SU-DHL-6 (cell line): ENCODE measurements at regions not wholly inside any gene's neighbourhood (a gene's known extent, or its start where the extent isn't known, plus 50 kb on each side); places are given as distances from the start of the nearest gene placed in this dataset.

ENCODE experiments used
- EZH2phosphoT487 ChIP-seq: fragments of 200-600 bp; sonication (generic), shearing (Covaris generic); conservative IDR thresholded peaks from 2 replicates; pipeline ENCODE4 v1.6.1; 2018; ENCODE audit warnings: mild to moderate bottlenecking, antibody characterized with exemption, low read length, moderate library complexity, mixed read lengths
- TF ChIP-seq, protein P1 (sequence below): fragments of 200-600 bp; sonication (generic); IDR thresholded peaks from one replicate; pipeline ENCODE4 v1.5.1; 2017; ENCODE audit warnings: antibody characterized with exemption, mild to moderate bottlenecking, low read length, moderate library complexity; ENCODE audit not compliant: insufficient read depth, poor library complexity, severe bottlenecking

- TF ChIP-seq, protein P1, sequence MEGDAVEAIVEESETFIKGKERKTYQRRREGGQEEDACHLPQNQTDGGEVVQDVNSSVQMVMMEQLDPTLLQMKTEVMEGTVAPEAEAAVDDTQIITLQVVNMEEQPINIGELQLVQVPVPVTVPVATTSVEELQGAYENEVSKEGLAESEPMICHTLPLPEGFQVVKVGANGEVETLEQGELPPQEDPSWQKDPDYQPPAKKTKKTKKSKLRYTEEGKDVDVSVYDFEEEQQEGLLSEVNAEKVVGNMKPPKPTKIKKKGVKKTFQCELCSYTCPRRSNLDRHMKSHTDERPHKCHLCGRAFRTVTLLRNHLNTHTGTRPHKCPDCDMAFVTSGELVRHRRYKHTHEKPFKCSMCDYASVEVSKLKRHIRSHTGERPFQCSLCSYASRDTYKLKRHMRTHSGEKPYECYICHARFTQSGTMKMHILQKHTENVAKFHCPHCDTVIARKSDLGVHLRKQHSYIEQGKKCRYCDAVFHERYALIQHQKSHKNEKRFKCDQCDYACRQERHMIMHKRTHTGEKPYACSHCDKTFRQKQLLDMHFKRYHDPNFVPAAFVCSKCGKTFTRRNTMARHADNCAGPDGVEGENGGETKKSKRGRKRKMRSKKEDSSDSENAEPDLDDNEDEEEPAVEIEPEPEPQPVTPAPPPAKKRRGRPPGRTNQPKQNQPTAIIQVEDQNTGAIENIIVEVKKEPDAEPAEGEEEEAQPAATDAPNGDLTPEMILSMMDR: no peak
- TF ChIP-seq EZH2phosphoT487: no peak
Observed at GRCh38 chr2:147033044-147033443, 811.8 kb upstream of the ACVR2A start.
